IPS-18a (cell line): ENCODE measurements at regions not wholly inside any gene's neighbourhood (a gene's known extent, or its start where the extent isn't known, plus 50 kb on each side); places are given as distances from the start of the nearest gene placed in this dataset.

Source experiments
- H3K27ac ChIP-seq: one replicate; pipeline ENCODE4 v1.5.1; 2013; ENCODE audit warnings: low read length
- H3K27me3 ChIP-seq: one replicate; pipeline ENCODE4 v1.6.1; 2013; ENCODE audit warnings: mild to moderate bottlenecking, low read length; ENCODE audit not compliant: control insufficient read depth, insufficient read depth
- H3K36me3 ChIP-seq: one replicate; pipeline ENCODE4 v1.6.1; 2013; ENCODE audit warnings: low read depth, low read length; ENCODE audit not compliant: control insufficient read depth
- H3K4me1 ChIP-seq: one replicate; pipeline ENCODE4 v1.6.1; 2013; ENCODE audit warnings: low read depth, low read length; ENCODE audit not compliant: control insufficient read depth
- H3K4me3 ChIP-seq: one replicate; pipeline ENCODE4 v1.5.1; 2013; ENCODE audit warnings: low read length
- H3K9ac ChIP-seq: one replicate; pipeline ENCODE4 v1.6.1; 2013; ENCODE audit warnings: mild to moderate bottlenecking, low read length, moderate library complexity
- H3K9me3 ChIP-seq: one replicate; pipeline ENCODE4 v1.6.1; 2013; ENCODE audit warnings: low read depth, low read length; ENCODE audit not compliant: control insufficient read depth

DNA sequence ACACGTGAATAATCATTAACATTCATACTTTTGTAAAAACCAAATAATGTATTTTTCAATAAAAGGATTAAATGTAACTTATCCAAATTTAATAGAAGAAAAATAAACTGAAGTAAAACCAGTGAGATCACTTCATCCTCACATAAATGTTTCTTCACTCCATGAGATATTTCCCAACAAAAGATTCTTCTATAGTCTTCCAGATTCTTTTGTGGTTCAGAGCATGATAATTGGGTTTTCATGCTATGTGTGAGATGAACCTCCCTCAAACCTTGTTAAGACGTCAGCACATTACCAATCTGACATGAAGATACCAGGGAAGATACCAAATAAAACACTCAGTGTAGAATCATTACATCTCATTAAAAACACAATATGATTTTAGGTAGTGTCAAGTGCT lies 62.9 kb upstream of the OXGR1 start:
- H3K4me1 ChIP-seq, result no peaks in the 10 kb centered on the region
- H3K9ac ChIP-seq, result no peak overlapping the region
- H3K9me3 ChIP-seq, result no peaks in the 10 kb centered on the region
- no peak overlapping the region for H3K4me3 ChIP-seq
- no peaks in the 10 kb centered on the region for H3K27me3 ChIP-seq
- H3K27ac ChIP-seq, result no peak overlapping the region
- H3K36me3 ChIP-seq, result no peaks in the 10 kb centered on the region

DNA sequence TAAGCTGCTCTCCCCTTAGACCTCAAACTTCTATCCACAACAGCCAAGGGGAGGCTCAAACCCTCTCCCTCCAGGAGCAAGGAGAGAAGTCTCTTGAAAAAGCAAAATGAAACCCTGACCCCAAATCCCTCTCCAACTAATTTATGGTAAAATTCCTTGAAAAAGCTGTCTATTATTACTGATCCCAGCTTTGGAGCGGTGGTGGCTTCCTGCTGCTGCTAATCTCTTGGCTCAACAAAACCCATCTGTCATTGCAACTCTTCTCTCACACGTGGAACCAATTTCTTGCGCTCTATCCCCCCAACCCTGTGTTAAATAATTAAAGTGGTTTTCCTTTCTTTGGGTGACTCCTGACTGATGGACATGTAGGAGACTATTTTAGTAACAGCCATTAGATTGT lies 64.1 kb upstream of the OXGR1 start:
- Histone ChIP-seq H3K27me3 (no peaks in the 10 kb centered on the region), H3K4me1 (no peaks in the 10 kb centered on the region), H3K36me3 (no peaks in the 10 kb centered on the region), H3K4me3 (no peak overlapping the region), H3K27ac (no peak overlapping the region), H3K9ac (no peak overlapping the region), H3K9me3 (no peaks in the 10 kb centered on the region)

GRCh38 chr13:97058926-97059325 lies 64.7 kb upstream of the OXGR1 start:
- Histone ChIP-seq H3K4me3 (no peak overlapping the region), H3K4me1 (no peaks in the 10 kb centered on the region), H3K36me3 (no peaks in the 10 kb centered on the region), H3K27ac (no peak overlapping the region), H3K9me3 (no peaks in the 10 kb centered on the region), H3K9ac (no peak overlapping the region), H3K27me3 (no peaks in the 10 kb centered on the region)

- H3K27me3 ChIP-seq, result no peaks in the 10 kb centered on the region
Observed at GRCh38 chr13:97067017-97067895, 73.0 kb upstream of the OXGR1 start.

DNA sequence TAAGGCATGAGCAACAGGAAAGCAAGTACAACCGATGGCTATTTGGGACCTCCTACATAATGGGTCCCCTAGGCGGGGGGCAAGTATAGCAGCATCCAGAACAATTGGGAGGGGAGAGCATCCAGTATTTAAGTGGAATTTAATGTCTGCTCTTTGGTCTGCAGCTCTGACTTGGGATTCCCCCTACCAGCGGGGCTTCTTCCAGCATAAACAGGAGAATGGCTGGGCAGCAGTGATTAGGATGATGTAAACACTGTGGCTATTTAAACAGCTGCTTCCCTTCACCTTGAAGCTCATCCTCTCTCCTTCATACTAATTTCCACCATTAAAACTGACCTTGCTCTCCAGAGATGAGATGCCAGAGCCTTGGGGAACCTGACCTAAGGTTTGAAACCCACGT lies 73.9 kb upstream of the OXGR1 start:
- Histone ChIP-seq H3K9ac (no peak overlapping the region), H3K27me3 (no peaks in the 10 kb centered on the region), H3K4me3 (no peak overlapping the region), H3K9me3 (no peaks in the 10 kb centered on the region), H3K4me1 (peaks cover 12% of the 10 kb centered on the region), H3K27ac (no peak overlapping the region), H3K36me3 (no peaks in the 10 kb centered on the region)

More at GRCh38 chr13:97067017-97067895, 73.0 kb upstream of the OXGR1 start:
- H3K4me1 ChIP-seq, result peaks cover 12% of the 10 kb centered on the region
- H3K27ac ChIP-seq, result no peak overlapping the region
- H3K36me3 ChIP-seq, result no peaks in the 10 kb centered on the region
- no peak overlapping the region for H3K4me3 ChIP-seq
- no peak overlapping the region for H3K9ac ChIP-seq
- no peaks in the 10 kb centered on the region for H3K9me3 ChIP-seq

DNA sequence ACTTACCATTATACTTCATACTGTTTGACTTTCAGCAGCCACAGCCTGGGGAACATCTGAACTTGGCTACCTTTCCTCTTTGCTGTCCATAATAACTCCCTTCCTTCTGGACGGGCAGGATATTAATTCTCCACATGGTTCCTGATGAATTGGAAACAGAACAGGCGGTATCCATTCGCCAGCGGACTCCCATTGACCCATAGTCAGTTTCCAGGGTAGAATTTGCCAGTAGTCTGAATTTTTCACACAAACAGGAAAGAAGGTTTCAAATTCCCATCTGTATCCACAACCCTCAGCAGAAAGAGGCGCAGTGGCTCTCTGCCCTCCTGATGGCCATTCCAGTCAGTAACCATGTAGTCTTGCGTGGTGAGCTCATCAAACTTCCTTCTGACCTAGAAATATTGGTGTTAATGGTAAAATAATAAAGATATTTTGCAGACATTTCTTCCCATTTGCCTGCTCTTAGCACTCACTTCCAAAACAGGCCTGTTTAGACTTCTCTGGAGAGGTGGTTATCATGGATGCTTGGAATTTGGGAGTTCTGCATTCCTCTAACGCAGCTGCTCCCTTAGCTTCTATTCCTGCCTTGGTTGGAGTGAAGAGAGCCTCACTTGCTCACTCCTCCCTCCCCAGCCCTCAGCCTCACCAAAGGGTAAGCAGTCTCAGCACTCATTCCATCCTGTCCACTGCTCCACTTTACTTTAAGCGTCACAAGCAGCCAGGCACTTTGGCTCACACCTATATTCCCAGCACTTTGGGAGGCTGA lies 75.0 kb upstream of the OXGR1 start:
- Histone ChIP-seq H3K27me3 (no peaks in the 10 kb centered on the region), H3K36me3 (no peaks in the 10 kb centered on the region), H3K27ac (no peak overlapping the region), H3K9me3 (no peaks in the 10 kb centered on the region), H3K4me1 (peaks cover 12% of the 10 kb centered on the region), H3K4me3 (no peak overlapping the region), H3K9ac (no peak overlapping the region)

- H3K9ac ChIP-seq, result no peak overlapping the region
- no peaks in the 10 kb centered on the region for H3K36me3 ChIP-seq
- H3K9me3 ChIP-seq, result no peaks in the 10 kb centered on the region
- no peak overlapping the region for H3K4me3 ChIP-seq
- H3K4me1 ChIP-seq, result peaks cover 12% of the 10 kb centered on the region
- H3K27me3 ChIP-seq, result no peaks in the 10 kb centered on the region
- no peak overlapping the region for H3K27ac ChIP-seq
Observed at GRCh38 chr13:97072297-97072696, 78.0 kb upstream of the OXGR1 start.

DNA sequence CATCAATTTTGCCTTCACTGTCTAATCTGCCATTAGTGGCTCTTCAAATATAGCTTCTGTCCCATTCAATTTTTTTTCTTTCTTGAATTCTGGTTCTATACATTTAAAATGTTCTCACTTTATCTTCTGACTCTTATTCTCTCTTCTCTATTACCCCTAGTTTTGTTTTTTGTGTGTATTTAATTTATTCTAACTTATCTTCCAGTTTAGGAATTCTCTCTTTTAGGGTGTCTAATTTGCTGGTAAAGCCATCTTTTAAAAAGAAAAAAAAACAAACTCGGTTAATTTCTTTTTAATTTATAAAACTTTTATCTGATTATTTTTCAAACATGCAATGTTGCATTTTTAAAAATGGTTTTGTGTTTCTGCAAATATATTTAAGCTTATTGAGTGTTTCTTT lies 80.3 kb upstream of the OXGR1 start:
- H3K4me1 ChIP-seq, result no peaks in the 10 kb centered on the region
- no peak overlapping the region for H3K4me3 ChIP-seq
- H3K27me3 ChIP-seq, result no peaks in the 10 kb centered on the region
- no peak overlapping the region for H3K9ac ChIP-seq
- no peaks in the 10 kb centered on the region for H3K9me3 ChIP-seq
- no peak overlapping the region for H3K27ac ChIP-seq
- no peaks in the 10 kb centered on the region for H3K36me3 ChIP-seq

DNA sequence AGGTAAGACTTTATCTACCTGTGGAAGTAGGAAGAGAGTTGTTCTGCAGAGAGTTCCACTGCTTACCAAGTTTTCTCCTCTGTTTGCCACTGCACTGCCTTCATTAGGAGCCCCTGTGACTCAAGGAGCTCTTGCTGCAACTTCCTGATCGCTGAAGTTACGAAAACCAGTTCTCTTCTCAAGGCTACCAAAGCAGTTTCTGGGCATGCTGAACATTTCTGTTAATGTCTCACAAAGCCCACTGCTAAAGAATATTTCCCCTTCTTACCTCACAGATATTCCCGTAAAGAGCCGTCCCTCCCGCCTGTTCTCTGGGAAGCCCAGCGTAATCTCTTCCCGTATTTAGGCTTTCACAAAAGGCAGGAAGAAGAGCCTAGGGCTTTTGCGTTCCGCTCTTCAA lies 82.6 kb upstream of the OXGR1 start:
- no peaks in the 10 kb centered on the region for H3K9me3 ChIP-seq
- no peaks in the 10 kb centered on the region for H3K4me1 ChIP-seq
- no peak overlapping the region for H3K9ac ChIP-seq
- no peak overlapping the region for H3K4me3 ChIP-seq
- H3K36me3 ChIP-seq, result no peaks in the 10 kb centered on the region
- H3K27ac ChIP-seq, result no peak overlapping the region
- no peaks in the 10 kb centered on the region for H3K27me3 ChIP-seq

DNA sequence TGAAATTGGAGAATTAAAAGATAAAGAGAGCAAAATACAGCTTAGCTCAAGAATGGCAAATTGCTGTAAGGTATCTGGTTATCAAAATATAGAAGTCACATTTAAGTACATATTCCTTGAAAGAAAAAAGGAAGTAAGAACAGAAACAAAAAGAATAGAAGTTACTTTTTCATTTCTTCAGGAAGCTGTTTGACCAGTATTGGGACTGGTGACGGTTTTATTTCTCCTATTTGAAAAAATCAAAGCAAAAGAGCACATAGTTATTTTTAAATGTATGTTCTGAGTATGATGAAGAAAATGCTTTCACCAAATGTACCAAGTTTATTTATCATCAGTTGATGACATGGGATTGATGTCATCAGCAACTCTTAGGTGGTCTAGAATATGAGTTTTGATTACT lies 83.1 kb upstream of the OXGR1 start:
- Histone ChIP-seq H3K9ac (no peak overlapping the region), H3K27me3 (no peaks in the 10 kb centered on the region), H3K27ac (no peak overlapping the region), H3K4me3 (no peak overlapping the region), H3K36me3 (no peaks in the 10 kb centered on the region), H3K4me1 (no peaks in the 10 kb centered on the region), H3K9me3 (no peaks in the 10 kb centered on the region)

- Histone ChIP-seq H3K36me3 (no peaks in the 10 kb centered on the region), H3K27me3 (no peaks in the 10 kb centered on the region), H3K27ac (no peak overlapping the region), H3K4me3 (no peak overlapping the region), H3K9ac (no peak overlapping the region), H3K9me3 (no peaks in the 10 kb centered on the region), H3K4me1 (no peaks in the 10 kb centered on the region)
Observed at GRCh38 chr13:97079726-97080125, 85.5 kb upstream of the OXGR1 start.
